C4-2B (cell line): ENCODE measurements at regions not wholly inside any gene's neighbourhood (a gene's known extent, or its start where the extent isn't known, plus 50 kb on each side); places are given as distances from the start of the nearest gene placed in this dataset.

ENCODE experiments used
- CTCF ChIP-seq: fragments of 450-650 bp; conservative IDR thresholded peaks from 2 replicates; pipeline ENCODE4 v1.5.1; 2017; ENCODE audit warnings: mild to moderate bottlenecking
- ZFX ChIP-seq: fragments of 450-650 bp; IDR thresholded peaks from 2 replicates; pipeline ENCODE4 v1.6.1; 2017

- TF ChIP-seq CTCF (no peak), ZFX (no peak)
Observed at GRCh38 chr7:114279901-114280300, 134.7 kb upstream of the FOXP2 start.
